Colon (tissue), 2 donors: ENCODE measurements at regions not wholly inside any gene's neighbourhood (a gene's known extent, or its start where the extent isn't known, plus 50 kb on each side); places are given as distances from the start of the nearest gene placed in this dataset.
"Not testable (repeated sequence)": the region's sequence is repeated elsewhere in the genome, so short reads cannot be mapped to it uniquely, and the experiment has no call there.

ENCODE experiments used
- FAIRE-seq: peaks from 2 replicates; lab custom pipeline; 2012; peaks lifted over from hg19 to GRCh38; lab: Jason Lieb, UNC
- donor health status: control.
- donor health status: control.

DNA sequence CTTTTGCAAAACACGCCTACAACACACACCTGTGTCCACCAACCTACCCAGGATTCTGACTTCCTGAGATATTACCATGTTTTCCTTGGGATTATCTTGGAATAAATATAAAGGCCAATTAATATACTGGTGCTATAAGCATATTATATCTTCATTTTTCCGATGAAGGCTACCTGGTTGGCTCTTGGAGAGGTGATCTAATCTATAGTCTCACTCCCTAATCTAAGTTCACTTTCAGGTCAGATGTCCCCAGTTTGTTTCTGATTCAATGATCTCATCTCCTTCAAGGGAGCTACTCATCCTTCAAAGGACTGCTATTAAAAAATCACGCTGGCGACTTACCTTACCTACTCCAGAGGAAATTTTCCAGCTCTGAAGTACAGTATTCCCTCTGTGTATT is 517.5 kb downstream of the KLF5 start:
- no peak for FAIRE-seq

DNA sequence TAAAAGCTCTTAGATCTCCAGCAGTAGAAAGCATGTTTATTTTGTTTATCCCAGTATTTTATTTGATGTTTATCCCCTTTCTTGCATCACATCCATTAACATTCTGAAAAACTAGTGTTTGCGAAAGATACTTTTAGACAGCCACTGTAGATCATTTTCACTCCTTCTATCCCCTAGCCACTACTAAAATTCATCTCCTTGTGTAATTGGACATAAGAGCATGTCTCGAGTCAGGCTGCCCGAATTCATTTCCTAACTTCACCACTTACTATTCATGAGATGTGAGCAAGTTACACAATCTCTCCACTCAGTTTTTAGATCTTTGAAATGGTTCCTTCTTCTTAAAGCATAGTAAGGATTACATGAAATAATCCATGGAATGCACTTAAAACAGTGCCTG is 514.0 kb downstream of the KLF5 start:
- no peak for FAIRE-seq

DNA sequence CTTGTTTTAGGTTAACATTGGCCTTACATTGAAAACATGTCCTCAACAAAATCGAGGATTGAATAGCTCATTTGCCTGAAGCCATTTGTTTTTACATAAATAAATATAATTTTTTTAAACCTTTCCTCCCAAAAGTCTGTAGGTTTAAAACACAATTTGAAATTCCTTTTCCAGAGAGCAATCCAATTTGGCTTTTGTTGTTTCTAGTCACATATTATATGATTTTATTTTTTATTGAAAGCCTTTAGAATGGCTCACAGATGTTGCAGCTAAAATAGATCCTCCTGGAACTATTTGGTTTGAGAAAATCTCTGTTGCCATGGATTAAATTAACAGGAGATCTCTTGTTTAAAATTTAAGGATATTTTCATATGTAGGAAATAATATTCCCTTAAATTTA is 512.6 kb downstream of the KLF5 start:
- FAIRE-seq, result no peak

DNA sequence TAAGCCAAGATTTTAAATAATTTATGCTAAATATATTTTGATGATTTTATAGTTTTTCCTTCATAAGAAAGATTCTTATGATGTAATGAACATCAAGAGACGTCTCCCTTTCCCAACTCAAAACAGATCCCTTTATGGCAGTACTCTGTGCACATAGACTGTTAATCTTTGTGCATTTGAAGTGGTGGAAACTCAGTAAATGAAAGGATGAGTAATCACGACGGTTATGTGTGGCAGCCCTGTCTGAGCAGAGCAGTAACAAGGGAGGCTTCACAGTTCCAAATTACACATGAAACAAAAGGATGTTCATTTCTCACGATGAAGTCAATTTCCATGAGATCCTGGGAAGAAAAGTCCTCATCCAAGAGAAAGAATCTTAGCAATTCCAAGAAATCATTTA is 498.1 kb downstream of the KLF5 start:
- no peak for FAIRE-seq

DNA sequence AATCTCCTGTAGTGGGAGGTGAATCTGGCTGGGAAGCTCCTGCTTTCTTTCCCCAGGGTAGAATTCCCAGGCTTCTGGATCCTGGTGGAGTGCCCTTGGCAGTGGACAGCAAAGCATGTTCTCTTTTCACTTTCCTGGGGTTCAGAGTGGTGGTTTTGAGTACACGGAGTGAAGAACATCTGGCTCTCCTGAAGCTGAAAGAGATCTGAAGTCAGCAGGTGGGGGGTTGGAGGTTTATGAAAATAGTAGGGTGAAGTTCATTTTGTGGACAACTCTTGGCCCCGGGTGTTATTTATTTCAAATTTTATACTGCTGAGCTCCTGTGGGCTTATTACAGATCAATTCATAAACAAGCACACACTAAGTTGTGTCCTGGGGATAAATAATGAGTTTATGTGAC is 497.3 kb downstream of the KLF5 start:
- FAIRE-seq, result no peak

DNA sequence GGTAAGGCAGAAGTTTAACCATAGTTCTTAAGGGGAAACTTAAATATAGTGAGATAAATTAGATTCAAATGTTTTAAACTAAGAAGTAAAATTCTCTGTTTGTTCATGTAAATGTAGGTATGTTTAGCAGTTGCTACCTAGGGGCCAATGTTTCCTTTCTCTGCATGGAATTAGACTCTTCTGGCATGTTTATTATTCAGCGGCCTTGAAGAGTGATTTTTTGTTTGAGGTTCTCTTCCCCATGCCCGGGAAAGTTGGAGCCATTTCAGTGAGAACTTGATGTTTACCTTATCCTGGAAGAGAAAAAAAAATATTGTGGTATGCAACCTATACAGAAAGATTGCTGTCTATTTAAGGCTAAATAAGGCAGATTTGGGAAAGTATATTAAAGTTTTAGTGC is 492.9 kb downstream of the KLF5 start:
- no peak for FAIRE-seq

DNA sequence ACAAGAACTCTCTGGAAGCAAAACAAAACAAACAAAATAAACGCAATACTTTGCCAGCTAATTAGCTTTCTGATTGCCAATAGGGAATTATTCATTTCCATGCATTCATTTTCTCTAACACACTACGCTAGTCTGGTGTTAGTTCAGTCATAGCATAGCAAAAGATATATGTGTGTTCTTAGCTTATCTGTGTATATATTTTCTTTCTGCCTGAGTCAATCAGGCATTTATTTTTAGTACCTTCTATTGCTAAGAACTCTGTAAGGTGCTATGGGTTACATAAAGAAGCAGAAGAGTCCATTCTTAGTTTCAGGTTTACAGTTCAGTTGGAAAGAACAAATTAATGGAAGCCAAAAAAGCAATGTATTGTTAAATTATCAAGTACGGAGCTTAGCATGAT is 490.9 kb downstream of the KLF5 start:
- FAIRE-seq, result no peak

DNA sequence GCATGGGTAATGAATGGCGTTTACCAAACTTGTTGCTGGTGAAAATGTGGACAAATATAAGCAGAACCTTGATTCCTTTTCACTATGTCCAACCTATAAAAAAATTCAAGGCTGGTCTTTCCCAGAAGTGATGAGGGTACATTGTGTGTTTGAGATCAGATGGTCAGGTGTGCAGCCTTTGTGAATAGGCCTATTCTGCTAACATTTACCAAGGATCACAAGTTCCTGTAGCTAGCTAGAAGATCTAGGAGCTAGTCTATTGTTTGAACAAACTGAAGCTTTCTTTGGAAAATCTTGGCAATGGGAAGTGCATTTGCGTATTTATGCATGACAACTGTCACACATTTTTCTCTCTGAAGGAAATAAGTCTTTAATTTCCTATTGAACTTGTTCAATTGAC is 489.6 kb downstream of the KLF5 start:
- FAIRE-seq, result no peak

DNA sequence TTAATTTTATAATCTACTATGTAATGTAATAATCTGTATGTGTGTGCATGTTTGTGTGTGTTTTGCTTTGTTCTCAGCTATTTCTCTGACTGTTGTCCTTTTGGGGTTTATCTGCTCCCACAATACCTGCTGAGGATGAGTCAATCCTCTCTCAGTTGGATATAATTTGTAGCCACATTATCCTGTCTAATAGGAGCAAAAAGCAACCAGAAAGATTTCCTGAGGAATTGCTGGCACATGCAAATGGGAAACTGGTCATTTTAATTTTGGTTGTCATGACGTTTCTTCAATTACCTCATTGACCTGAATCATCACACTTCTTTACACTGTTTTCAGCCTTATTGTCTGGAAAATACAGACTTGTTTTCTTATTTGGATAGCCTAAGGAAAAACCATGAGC is 488.4 kb downstream of the KLF5 start:
- no peak for FAIRE-seq

DNA sequence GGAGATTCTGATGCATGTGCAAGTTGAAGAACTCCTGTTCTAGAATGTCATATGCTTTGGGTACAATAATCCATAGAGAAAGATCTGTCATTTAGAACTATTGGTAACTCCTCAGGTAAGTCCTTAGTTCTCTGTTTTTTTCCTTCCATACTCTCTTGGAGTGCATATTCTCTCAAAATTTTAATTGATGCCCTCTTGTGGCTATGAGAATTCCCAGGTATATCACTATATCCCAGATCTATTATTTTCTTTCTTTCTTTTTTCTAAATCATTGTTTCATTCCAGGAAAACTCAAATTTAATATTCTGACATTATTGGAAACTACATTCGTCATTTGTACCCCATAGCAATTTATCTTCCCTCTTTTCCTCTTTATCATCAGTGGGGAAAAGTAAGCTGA is 485.4 kb downstream of the KLF5 start:
- no peak for FAIRE-seq

DNA sequence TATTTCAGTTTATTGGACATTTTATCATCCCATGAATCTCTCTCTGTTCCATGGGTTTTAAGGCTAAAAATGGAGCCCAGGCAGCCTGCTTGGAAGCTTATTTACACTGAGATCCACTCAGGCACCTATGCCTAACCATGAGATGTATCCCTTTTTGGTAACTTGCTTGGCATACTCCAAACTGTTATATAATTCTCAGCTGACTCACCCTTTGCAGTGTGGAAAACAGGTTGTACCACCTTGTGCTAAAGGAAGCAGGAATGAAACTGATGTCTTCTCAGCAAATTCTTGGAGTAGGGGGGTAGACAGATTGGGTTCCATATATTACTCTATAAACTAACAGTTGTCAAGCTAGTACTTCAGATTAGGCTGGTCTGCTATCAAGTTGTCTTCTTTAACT is 483.6 kb downstream of the KLF5 start:
- no peak for FAIRE-seq

DNA sequence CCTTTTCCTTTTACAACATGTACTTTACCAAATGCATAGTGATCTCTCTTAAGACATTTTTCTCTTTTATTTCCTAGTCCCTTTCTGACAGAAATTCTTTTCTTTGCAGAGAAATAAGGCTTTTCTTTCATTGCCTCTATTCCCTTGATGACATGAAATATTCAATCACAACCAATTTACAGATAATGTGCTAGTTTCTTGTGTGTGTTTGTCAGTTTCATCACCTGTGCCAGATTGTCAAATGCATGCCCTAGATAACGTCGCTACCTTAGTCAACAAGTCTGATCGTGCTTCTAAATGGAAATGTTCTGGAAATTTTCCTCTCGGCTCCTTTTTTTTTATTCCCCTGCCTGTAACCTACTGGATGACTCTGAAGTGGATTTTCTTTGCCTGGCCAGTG is 478.1 kb downstream of the KLF5 start:
- FAIRE-seq, result no peak

DNA sequence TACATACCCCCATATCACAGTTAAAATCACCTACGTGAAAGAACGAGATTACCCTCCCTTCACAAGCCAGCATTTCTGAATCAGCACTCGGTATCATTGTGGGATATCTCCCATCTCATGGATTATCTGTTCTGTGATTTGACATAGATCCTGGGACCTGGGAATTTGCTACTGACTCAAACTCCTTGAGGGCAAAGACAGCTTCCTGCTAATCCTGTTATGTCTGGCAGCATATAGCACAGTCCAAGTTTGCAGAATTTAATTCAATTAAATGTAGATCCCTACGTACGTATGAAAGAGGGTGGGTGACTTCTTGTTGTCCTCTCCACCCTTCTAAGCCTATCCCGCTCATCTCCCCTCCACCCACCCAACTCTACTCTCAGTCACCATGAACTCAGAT is 476.5 kb downstream of the KLF5 start:
- FAIRE-seq, result no peak

DNA sequence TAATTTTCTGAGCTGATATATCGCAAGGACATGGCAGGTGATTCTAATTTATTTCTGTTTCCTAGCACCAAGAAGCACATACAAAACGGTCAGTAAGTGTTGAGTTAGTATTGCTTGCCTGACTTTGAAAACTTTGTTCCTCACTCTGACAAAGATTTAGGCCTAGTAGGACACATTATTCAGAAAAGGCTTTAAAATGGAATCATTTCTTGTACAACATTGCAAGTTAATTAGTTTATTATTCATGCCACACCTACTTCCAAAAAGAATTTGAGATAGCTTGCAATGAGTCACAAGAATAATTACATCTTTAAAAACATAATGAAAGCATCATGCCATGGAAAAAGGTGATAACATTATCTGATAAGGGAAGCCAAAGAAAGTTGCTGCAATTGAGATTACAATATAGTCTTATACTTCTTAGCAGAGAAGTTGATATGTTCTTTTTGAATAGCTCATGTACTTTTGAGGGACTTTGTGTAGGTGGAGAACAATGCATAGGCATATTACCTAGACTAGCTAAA is 474.2 kb downstream of the KLF5 start:
- peak; percentile 21 for FAIRE-seq

DNA sequence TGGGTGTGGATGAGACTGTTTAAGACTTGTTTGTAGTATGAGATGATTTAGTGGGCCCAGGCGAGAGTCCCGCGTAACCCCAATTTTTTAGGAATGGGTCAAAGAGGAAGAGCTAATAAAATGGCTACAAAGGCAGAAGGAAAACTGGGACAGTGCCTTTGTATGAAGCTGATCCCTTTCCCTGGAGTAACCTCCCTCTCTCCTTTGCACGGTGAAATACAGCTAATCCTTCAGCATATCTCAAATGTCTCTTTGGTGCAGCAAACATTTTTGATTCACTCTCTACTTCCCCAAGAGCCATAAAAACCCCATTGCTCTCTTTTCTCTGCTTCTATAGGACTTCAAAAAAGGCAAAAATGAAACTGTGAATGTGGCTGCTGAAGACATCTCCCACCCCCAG is 473.8 kb downstream of the KLF5 start:
- no peak for FAIRE-seq

DNA sequence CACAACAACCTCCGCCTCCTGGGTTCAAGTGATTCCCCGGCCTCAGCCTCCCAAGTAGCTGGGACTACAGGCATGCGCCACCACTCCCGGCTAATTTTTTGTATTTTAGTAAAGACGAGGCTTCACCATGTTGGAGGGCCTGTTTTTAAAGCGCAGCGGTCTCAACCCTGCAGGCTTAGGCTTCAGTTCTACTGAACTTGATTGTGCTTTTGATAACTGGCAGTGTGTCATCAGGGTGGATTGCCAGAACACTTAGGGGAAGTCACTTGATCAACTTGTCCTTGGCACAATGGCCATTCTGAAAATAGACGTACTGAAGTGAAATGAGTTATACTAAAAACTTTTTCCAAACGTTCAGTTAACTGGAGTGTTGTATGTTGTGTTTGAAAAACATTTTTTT is 472.2 kb downstream of the KLF5 start:
- no peak for FAIRE-seq

DNA sequence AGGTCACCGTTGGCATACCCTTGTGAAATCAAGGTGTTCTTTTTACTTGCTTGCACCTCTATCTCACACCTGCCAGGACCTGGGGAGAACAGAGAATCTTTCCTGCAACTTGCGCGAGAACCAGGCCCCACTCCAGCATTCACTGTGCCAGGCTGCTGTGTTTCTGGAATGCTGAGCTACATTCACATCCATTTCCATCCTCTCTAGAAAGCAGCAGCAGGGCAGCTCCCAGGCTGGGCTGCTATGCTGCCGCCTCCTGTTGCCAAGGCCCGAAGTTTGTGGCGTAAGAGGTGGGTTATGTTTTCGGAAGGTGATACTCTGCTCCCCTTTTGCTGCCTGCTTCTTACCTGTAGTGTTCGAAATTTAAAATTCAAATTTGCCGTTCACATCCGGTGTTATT is 464.1 kb downstream of the KLF5 start:
- FAIRE-seq, result no peak

DNA sequence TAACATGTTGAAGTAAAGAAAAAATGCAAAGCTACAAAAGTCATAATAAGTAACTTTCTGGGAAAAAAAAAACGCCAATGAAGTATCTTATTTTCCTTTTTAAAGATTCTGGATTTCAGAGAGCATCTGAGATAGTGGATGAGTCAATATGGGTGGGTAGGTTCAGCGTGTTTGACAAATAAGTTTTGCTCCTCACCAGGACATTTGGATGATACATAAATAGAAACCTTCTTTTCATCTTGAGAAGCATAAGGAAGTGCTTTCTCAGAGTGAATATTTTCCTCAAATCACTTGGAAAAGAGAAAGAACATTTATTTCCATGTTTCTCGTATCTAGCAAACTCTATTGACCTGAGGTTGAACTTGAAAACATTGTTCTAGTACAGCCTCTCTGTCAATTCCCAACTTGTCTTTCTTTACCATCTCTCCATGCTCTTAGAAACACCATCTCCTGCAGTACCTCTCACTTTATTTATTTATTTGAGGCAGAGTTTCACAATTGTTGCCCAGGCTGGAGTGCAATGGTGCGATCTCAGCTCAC is 463.2 kb downstream of the KLF5 start:
- FAIRE-seq, result no peak

DNA sequence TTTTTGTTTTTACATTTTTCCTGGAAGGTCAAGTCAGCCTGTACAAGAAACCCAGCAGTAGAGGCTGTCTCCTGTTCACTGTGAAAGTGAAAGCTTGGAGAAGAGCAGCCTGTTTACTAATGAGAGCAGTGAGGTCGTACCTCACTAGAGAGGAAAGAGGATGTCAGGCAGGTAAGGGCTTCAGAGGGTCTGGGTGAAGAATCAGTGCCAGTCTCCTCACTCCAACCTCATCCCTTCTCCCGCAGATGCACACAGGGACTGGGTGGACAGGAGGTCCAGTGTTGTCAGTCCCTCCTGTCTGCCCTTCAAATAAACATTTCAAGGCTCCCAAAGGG is 462.5 kb downstream of the KLF5 start:
- FAIRE-seq, result no peak

DNA sequence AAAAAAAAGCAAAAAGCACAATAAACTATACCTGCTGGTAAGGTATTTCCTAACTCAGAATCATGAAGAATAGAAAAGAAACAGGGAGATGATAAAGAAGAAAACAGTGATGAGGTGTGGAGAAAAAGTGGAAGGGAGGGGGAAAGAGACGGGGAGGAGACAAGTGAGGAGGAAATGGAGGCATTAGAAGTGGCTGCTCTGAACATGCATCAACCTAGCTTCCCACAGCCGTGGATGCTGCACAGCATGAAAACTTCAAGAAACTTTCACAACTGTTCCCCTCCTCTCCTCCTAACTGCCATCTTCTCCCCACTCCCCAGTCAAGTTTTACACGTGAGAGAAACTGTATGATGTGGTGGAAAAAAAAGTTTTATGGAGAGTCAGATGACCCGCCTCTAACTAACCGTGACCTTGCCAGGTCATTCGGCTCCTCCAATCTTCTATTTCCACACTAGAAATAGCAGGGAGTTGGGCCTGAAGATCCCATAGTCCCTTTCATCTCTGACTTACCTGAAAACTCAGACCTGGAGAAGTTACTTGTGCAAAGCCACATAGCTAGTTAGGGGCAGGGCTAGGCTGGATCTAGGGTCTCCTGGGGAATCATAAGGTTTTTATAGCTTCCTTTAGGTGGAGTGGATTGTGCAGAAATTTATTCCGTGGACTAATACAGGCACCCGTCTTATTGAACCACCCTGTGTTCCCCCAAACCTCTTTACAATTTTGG is 461.9 kb downstream of the KLF5 start:
- no peak for FAIRE-seq

DNA sequence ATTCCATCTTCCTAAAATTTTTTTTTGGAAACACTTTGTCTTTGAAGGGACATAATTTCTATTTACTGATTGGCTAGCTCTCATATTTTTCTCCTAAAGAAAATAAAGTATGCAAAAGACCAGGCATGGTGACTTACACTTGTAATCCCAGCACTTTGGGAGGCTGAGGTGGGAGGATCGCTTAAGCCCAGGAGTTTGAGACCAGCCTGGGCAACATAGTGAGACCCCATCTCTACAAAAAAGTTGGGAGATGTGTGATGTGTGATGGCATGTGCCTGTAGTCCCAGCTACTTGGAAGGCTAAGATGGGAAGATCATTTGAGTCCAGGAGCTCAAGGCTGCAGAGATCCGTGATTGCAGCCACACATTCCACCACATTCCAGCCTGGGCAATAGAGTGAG is 461.3 kb downstream of the KLF5 start:
- not testable (repeated sequence) for FAIRE-seq

DNA sequence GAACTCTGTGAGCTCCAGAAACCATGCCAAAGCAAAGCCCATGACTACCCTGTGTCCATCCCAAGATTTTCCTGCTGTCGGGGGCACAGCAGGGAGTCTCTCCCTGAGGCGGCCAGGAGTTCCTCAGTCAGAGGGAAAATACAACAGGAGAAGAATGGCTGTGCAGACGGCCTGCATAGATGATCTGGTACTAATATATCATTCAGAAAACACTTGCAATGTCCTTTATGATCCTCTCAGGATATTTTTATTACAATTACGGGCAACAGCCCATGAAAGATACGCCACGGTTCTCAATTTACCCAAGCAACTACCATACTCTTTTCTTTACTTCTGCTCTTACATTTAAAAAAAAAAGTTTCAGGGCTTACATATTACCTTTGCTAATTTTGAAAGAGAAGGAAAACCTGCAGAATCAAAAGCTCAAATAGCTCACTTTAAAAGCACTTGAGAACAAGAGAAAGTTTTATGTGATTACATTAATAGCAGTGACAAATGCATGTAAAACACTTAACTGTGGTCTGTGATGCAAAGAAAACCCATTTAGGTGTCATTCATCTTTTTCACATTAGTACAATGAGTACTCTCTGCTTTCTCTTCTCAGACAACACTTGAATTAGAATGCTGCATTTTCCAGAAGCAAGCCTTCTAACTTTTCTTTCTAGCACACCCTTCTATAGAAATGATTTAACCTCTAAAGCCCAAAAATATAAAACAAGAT is 460.8 kb downstream of the KLF5 start:
- no peak for FAIRE-seq

DNA sequence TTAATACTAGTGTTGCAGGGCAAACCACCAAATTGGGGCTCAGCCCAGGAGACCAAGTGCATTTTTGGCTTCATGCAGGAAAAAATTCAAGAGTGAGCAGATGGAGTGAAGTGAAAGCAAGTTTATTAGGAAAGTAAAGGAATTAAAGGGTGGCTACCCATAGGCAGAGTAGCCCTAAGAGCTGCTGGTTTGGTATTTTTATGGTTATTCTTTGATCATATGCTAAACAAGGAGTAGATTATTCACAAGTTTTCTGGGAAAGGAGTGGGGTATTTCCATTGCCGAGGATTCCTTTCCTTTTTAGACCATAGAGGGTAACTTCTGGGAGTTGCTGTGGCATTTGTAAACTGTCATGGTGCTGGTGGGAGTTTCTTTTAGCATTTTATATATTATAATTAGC is 459.0 kb downstream of the KLF5 start:
- FAIRE-seq, result no peak

DNA sequence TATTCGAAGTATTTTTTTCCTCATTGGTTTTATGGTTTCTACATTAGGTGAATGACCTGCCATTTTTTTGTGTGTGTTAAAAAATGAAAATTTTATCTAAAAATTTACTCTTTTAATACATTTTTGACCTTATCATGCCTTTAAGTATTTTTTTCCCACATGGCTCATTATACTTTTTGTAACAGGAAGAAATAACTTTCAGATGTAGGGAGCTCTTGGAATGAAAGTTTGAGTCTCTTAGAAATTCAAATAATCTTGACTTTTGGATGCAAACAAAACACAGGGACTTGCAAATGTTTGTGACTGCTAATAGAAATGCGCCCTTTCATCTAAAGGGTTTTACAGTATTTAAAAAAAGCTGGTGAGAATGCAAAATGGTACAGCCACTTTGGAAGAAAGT is 457.9 kb downstream of the KLF5 start:
- FAIRE-seq, result no peak
